Retinal pigment epithelial cell (primary cell): ENCODE measurements at regions not wholly inside any gene's neighbourhood (a gene's known extent, or its start where the extent isn't known, plus 50 kb on each side); places are given as distances from the start of the nearest gene placed in this dataset.
"Not testable (repeated sequence)": the region's sequence is repeated elsewhere in the genome, so short reads cannot be mapped to it uniquely, and the experiment has no call there.

Experiments
- DNase-seq: peaks from one replicate; pipeline ENCODE4 v3.0.0-alpha.2; 2010; ENCODE audit warnings: low read depth
- H3K4me3 ChIP-seq: 2 replicates; pipeline ENCODE4 v1.5.1; 2011; ENCODE audit warnings: mild to moderate bottlenecking, low read length, control low read depth, moderate library complexity
- CTCF ChIP-seq: conservative IDR thresholded peaks from 2 replicates; pipeline ENCODE4 v1.5.1; 2011; ENCODE audit warnings: low read depth, low read length, control low read depth, inconsistent platforms

- no peak for DNase-seq
- TF ChIP-seq CTCF = no peak
- no peak overlapping the region for H3K4me3 ChIP-seq
These were observed 240.2 kb upstream of the GRIA3 start for GRCh38 chrX:122943918-122944317.

- TF ChIP-seq CTCF = no peak
- H3K4me3 ChIP-seq = no peak overlapping the region
- DNase-seq = no peak
These were observed 238.8 kb upstream of the GRIA3 start for GRCh38 chrX:122945328-122945727.

- TF ChIP-seq CTCF = no peak
These were observed 211.5 kb upstream of the GRIA3 start for GRCh38 chrX:122972604-122973003.

GRCh38 chrX:122982521-122982920 is 201.6 kb upstream of the GRIA3 start:
- DNase-seq = no peak
- no peak for TF ChIP-seq CTCF
- no peak overlapping the region for H3K4me3 ChIP-seq

More at GRCh38 chrX:122972604-122973003, 211.5 kb upstream of the GRIA3 start:
- H3K4me3 ChIP-seq = no peak overlapping the region
- no peak for DNase-seq

GRCh38 chrX:123002844-123003243 is 181.2 kb upstream of the GRIA3 start:
- not testable (repeated sequence) for H3K4me3 ChIP-seq, DNase-seq

GRCh38 chrX:123013141-123013540 is 170.9 kb upstream of the GRIA3 start:
- no peak for DNase-seq
- no peak overlapping the region for H3K4me3 ChIP-seq
- no peak for TF ChIP-seq CTCF

- no peak for TF ChIP-seq CTCF
- no peak overlapping the region for H3K4me3 ChIP-seq
- no peak for DNase-seq
These were observed 147.7 kb upstream of the GRIA3 start for GRCh38 chrX:123036401-123036800.

GRCh38 chrX:123049071-123049625 is 134.9 kb upstream of the GRIA3 start:
- no peak for DNase-seq
- no peak overlapping the region for H3K4me3 ChIP-seq
- TF ChIP-seq CTCF = no peak
